Smooth muscle cell (in vitro differentiated cells): ENCODE measurements at regions not wholly inside any gene's neighbourhood (a gene's known extent, or its start where the extent isn't known, plus 50 kb on each side); places are given as distances from the start of the nearest gene placed in this dataset.
"Not testable (repeated sequence)": the region's sequence is repeated elsewhere in the genome, so short reads cannot be mapped to it uniquely, and the experiment has no call there.

Experiments
- DNase-seq: peaks from one replicate; lab custom pipeline; 2025; ENCODE audit not compliant: unreplicated experiment; lab: John Stamatoyannopoulos, UW
- H2AFZ ChIP-seq: fragments of 200-600 bp; sonication (generic); 2 replicates; pipeline ENCODE4 v1.6.0; 2016; ENCODE audit warnings: antibody characterized with exemption, low read depth, mild to moderate bottlenecking
- H3F3A ChIP-seq: fragments of 200-600 bp; sonication (generic); 2 replicates; pipeline ENCODE4 v1.6.0; 2017; ENCODE audit warnings: antibody characterized with exemption, low read depth
- H3K27ac ChIP-seq: fragments of 200-600 bp; sonication (generic); 2 replicates; pipeline ENCODE4 v1.5.1; 2016; ENCODE audit warnings: low read depth, mild to moderate bottlenecking
- H3K27me3 ChIP-seq: fragments of 200-600 bp; sonication (generic); 2 replicates; pipeline ENCODE4 v1.6.1; 2016; ENCODE audit warnings: low read depth, mild to moderate bottlenecking
- H3K36me3 ChIP-seq: fragments of 200-600 bp; sonication (generic); 2 replicates; pipeline ENCODE4 v1.5.1; 2016; ENCODE audit warnings: low read depth
- H3K4me1 ChIP-seq: fragments of 200-600 bp; sonication (generic); 2 replicates; pipeline ENCODE4 v1.5.1; 2016; ENCODE audit warnings: low read depth
- H3K4me2 ChIP-seq: fragments of 200-600 bp; sonication (generic); 2 replicates; pipeline ENCODE4 v1.6.0; 2016; ENCODE audit warnings: mild to moderate bottlenecking
- H3K4me3 ChIP-seq: fragments of 200-600 bp; sonication (generic); 2 replicates; pipeline ENCODE4 v1.5.1; 2016; ENCODE audit warnings: mild to moderate bottlenecking
- H3K79me2 ChIP-seq: fragments of 200-600 bp; sonication (generic); 2 replicates; pipeline ENCODE4 v1.6.0; 2016; ENCODE audit warnings: low read depth, mild to moderate bottlenecking
- H3K9ac ChIP-seq: fragments of 200-600 bp; sonication (generic); 2 replicates; pipeline ENCODE4 v1.6.0; 2016; ENCODE audit warnings: low read depth
- H3K9me3 ChIP-seq: fragments of 200-600 bp; sonication (generic); replicated peaks from 2 replicates; pipeline ENCODE4 v1.5.1; 2016; ENCODE audit warnings: low read depth
- H4K20me1 ChIP-seq: fragments of 200-600 bp; sonication (generic); 2 replicates; pipeline ENCODE4 v1.6.0; 2016; ENCODE audit warnings: low read depth
- CTCF ChIP-seq: fragments of 200-600 bp; sonication (generic); IDR thresholded peaks from 2 replicates; pipeline ENCODE4 v1.5.1; 2017; ENCODE audit warnings: borderline replicate concordance, mild to moderate bottlenecking, antibody characterized with exemption; ENCODE audit not compliant: insufficient read depth, poor library complexity, severe bottlenecking
- WGBS: methylation state at CpG from one replicate; pipeline ENCODE4 v1.1.7; 2016; ENCODE audit warnings: low lambda C conversion rate; 5-methylcytosine and 5-hydroxymethylcytosine counted together

- DNase-seq, result no peak
- Histone ChIP-seq H3K4me1 (no peaks in the 10 kb centered on the region), H3K4me2 (peak overlapping the region; percentile 57)
These were observed 109.3 kb upstream of the TLE1 start for GRCh38 chr9:81798606-81799005.

GRCh38 chr9:81801190-81801589 lies 111.8 kb upstream of the TLE1 start:
- Histone ChIP-seq H3K27me3 (no peaks in the 10 kb centered on the region), H3K36me3 (no peaks in the 10 kb centered on the region), H2AFZ (no peak overlapping the region), H3K4me2 (no peak overlapping the region), H3K27ac (no peak overlapping the region), H4K20me1 (no peaks in the 10 kb centered on the region), H3K4me3 (no peak overlapping the region), H3F3A (no peaks in the 10 kb centered on the region), H3K4me1 (no peaks in the 10 kb centered on the region), H3K9ac (no peak overlapping the region), H3K79me2 (no peaks in the 10 kb centered on the region), H3K9me3 (no peaks in the 10 kb centered on the region)
- no peak for TF ChIP-seq CTCF
- 59% methylated on average over 3 of the region's 3 CpGs for WGBS
- no peak for DNase-seq

More at GRCh38 chr9:81798606-81799005, 109.3 kb upstream of the TLE1 start:
- Histone ChIP-seq H4K20me1 (no peaks in the 10 kb centered on the region), H3K27me3 (no peaks in the 10 kb centered on the region), H2AFZ (peak overlapping the region; percentile 63), H3K9ac (no peak overlapping the region), H3K36me3 (no peaks in the 10 kb centered on the region), H3K4me3 (no peak overlapping the region), H3F3A (no peaks in the 10 kb centered on the region), H3K9me3 (no peaks in the 10 kb centered on the region), H3K27ac (no peak overlapping the region), H3K79me2 (no peaks in the 10 kb centered on the region)
- no peak for TF ChIP-seq CTCF
- 25% methylated on average over 3 of the region's 3 CpGs for WGBS

- H3K4me3 ChIP-seq, result no peak overlapping the region
- no peaks in the 10 kb centered on the region for H3F3A ChIP-seq
- H3K4me1 ChIP-seq, result no peaks in the 10 kb centered on the region
- H3K27ac ChIP-seq, result peak overlapping the region; percentile 6
- peak overlapping the region; percentile 9 for H3K4me2 ChIP-seq
- H4K20me1 ChIP-seq, result no peaks in the 10 kb centered on the region
- H3K27me3 ChIP-seq, result no peaks in the 10 kb centered on the region
- H3K36me3 ChIP-seq, result no peaks in the 10 kb centered on the region
- WGBS, result 70% methylated on average over 5 of the region's 5 CpGs
- no peak for TF ChIP-seq CTCF
- no peaks in the 10 kb centered on the region for H3K79me2 ChIP-seq
- peak overlapping the region; percentile 13 for H2AFZ ChIP-seq
- DNase-seq, result no peak
- H3K9ac ChIP-seq, result no peak overlapping the region
- H3K9me3 ChIP-seq, result no peaks in the 10 kb centered on the region
These were observed 115.0 kb upstream of the TLE1 start for GRCh38 chr9:81804306-81804705.

GRCh38 chr9:81811688-81812087 lies 116.5 kb upstream of the SPATA31D4 start:
- H3K36me3 ChIP-seq, H3K4me2 ChIP-seq, H4K20me1 ChIP-seq, H3K4me3 ChIP-seq, DNase-seq, H3K79me2 ChIP-seq, H3F3A ChIP-seq, H3K9ac ChIP-seq, H3K9me3 ChIP-seq, H3K27me3 ChIP-seq, H2AFZ ChIP-seq, H3K4me1 ChIP-seq, H3K27ac ChIP-seq: not testable (repeated sequence)
- 83% methylated on average over 3 of the region's 3 CpGs for WGBS
